Activated gamma-delta T cell treated with Interleukin-2 at 50 U/mL for 16 hours (primary cell): ENCODE measurements at regions not wholly inside any gene's neighbourhood (a gene's known extent, or its start where the extent isn't known, plus 50 kb on each side); places are given as distances from the start of the nearest gene placed in this dataset.

Source experiments
- DNase-seq: peaks from one replicate; pipeline ENCODE4 v3.0.0-alpha.2; 2020

DNA sequence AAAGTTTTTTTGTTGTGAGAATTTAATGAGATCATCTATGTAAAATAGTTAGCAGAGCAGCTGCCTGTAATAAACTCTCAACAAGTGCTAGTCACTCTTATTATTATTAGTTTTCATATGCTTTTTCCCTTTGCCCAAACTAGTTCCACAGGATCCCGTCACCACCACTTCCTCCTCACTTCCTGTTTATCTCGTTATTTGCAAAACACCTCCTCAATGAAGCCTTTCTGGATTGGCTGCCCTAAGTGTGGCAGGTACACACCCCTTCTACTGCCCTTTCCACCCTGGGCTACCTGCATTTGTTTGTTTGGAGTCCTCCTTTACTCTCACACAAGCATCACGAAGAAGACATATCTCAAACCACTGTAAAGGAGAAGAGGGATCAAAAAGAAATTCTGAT, 54.4 kb upstream of the KLF3 start:
- no peak for DNase-seq

DNA sequence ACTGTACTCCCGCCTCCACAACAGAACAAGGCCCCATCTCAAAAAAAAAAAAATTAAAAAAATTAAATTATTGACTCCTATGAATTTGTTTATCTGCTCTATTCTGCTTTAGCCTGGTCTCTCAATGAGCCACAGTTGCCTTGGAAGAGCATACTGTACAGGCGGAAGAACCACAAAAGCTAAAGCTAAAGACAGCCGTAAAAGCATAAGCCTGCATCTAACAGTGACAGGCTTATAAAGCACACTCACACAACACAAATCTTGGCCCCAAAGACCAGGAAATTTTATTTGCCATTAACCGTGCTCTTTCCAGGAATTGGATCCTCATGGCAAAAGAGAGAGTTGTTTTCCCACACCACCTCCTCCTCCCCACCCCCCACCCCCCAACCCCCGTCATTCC, 53.5 kb upstream of the KLF3 start:
- no peak for DNase-seq

DNA sequence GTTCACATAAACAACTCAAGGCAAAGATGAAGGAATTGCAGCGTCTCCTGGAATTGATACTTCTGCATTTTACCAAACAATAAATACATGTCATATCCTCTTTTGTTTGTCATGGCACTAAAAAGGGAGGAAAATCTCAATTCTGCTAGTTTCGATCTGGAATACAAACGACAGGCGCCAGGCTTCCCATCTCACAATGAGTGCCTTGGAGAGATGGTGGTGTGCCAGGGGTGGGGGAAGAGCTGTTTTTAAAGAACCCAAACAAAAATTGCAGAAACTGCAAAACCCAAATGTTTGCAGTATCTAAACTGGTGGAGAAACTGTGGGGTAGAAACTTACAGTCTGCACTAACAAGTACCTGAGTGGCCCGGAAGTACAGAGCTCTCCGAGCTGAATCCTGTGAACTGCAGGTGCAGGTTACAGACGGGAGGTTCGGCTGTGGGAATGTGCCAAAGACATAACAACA, 53.0 kb upstream of the KLF3 start:
- DNase-seq = no peak

DNA sequence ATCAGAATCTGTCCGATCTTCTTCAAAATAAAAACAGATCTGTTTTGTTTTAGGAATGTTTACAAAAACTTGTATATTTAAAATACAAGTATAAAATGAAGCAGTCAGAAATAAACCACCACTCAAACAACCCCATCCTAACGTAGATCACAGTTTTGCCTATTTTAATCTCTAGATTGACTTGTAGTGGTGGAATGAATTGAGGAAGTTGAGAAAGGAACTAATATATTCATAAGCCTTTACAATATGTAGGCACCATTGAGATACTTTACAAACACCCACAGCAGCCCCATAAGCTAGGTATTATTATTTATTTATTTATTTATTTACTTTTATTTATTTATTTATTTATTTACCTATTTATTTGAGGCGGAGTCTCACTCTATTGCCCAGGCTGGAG, 52.3 kb upstream of the KLF3 start:
- no peak for DNase-seq

DNA sequence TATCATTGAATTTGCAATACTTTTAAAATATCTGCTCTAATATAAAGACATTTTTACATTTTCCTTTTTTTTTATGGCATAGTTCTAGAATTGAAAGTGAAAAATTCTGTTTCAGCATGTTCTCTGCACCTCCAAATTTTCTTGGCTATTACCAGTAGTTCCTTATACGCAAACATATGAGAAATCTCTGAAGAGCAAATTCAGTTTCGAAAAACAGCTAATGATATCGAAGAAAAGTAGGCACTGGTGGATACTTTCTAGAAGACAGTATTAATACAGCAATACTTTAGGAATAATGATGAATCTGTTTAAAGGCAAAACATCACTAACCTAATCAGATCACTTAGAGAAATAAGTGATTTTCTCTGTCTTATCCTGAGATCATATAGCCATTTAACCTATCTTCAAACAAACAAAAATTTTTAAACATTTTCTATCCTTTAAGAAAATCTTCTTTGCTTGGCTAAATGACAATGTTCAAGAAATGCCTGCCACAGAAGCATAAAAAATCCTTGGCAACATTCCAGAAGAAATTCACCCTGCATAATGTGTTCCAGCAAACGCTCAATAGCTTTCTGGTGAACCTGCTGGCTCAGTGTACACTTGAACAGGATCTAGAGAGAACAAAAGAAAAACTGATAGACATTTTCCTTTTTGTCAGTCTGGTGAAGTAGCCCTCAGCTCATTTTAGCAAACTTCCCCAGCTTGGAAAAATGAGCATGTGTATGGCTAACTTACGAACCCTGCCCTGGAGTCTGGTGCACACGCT, 51.2 kb upstream of the KLF3 start:
- DNase-seq = no peak
